ENCODE measurements at regions not wholly inside any gene's neighbourhood (a gene's known extent, or its start where the extent isn't known, plus 50 kb on each side); places are given as distances from the start of the nearest gene placed in this dataset.

DNA sequence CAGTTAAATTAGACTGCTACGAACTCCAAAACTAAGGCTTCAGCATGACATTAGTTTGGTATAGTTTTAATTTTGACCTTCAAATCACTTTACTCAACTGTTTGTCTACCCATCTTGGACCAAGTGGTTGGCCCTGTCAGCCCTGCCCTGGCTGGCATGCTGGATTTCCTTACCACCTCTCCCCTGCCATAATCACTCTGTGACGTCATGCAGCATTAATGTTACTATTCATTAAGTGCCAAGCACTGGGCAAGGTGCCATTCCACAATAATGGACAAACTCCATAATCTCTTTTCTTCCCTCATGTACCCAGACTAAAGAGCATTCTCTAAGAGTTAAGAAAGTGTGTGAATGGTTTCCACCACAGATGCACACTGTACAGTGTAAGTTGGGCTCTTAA lies 277.0 kb upstream of the INTU start:
- TF ChIP-seq EZH2 (IDR thresholded peaks at IDR 0.05; ENCODE audit: borderline replicate concordance, low read depth, low read length, severe bottlenecking) (no peak), POLR2AphosphoS5 (IDR thresholded peaks at IDR 0.05; ENCODE audit: insufficient read depth, low read depth, low read length) (no peak), MYC (IDR thresholded peaks at IDR 0.05; ENCODE audit: low read depth, low read length) (no peak), JUN (IDR thresholded peaks at IDR 0.05; ENCODE audit: borderline replicate concordance, insufficient read depth, insufficient read length, low read depth) (no peak), FOS (IDR thresholded peaks at IDR 0.05; ENCODE audit: borderline replicate concordance, insufficient read depth, low read length) (no peak), GATA2 (IDR thresholded peaks at IDR 0.05; ENCODE audit: insufficient read depth, insufficient read length, low read depth, low read length) (no peak), POLR2A (IDR thresholded peaks at IDR 0.05; ENCODE audit: low read depth, low read length) (no peak)
- TF ChIP-seq, protein P1, sequence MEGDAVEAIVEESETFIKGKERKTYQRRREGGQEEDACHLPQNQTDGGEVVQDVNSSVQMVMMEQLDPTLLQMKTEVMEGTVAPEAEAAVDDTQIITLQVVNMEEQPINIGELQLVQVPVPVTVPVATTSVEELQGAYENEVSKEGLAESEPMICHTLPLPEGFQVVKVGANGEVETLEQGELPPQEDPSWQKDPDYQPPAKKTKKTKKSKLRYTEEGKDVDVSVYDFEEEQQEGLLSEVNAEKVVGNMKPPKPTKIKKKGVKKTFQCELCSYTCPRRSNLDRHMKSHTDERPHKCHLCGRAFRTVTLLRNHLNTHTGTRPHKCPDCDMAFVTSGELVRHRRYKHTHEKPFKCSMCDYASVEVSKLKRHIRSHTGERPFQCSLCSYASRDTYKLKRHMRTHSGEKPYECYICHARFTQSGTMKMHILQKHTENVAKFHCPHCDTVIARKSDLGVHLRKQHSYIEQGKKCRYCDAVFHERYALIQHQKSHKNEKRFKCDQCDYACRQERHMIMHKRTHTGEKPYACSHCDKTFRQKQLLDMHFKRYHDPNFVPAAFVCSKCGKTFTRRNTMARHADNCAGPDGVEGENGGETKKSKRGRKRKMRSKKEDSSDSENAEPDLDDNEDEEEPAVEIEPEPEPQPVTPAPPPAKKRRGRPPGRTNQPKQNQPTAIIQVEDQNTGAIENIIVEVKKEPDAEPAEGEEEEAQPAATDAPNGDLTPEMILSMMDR (IDR thresholded peaks at IDR 0.05; ENCODE audit: extremely low read depth in 1 of 2, insufficient read depth in 1 of 2, low read depth in 1 of 2, low read length in 2 of 2), result no peak
- TF ChIP-seq, protein P2, sequence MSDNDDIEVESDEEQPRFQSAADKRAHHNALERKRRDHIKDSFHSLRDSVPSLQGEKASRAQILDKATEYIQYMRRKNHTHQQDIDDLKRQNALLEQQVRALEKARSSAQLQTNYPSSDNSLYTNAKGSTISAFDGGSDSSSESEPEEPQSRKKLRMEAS (IDR thresholded peaks at IDR 0.05; ENCODE audit: insufficient read depth, insufficient read length), result no peak
- POLR2A ChIA-PET, result no interaction called here
- dilution Hi-C loops (cut with MboI; ENCODE audit: extremely low pct_ligation_motif_present, low sequenced_read_pairs), result no loop called here
- Histone ChIP-seq H3K27me3 (ENCODE audit: control insufficient read depth in 2 of 2, insufficient read depth in 2 of 2, low read length in 2 of 2) (no peaks in the 10 kb centered on the region), H3K9me1 (replicated peaks; ENCODE audit: control insufficient read depth, extremely low read depth, insufficient read depth, low read length) (no peaks in the 10 kb centered on the region), H3K4me2 (ENCODE audit: insufficient read depth, low read length) (no peak overlapping the region), H3K9ac (replicated peaks; ENCODE audit: extremely low read depth, insufficient read depth, low read length) (no peak overlapping the region), H4K20me1 (replicated peaks; ENCODE audit: control insufficient read depth, extremely low read depth, insufficient read depth, low read length) (no peaks in the 10 kb centered on the region), H3K4me1 (ENCODE audit: control insufficient read depth, extremely low read depth, insufficient read depth, low read length) (no peaks in the 10 kb centered on the region), H2AFZ (ENCODE audit: low read depth, low read length) (no peak overlapping the region), H3K79me2 (ENCODE audit: control insufficient read depth, insufficient read depth, low read length) (no peaks in the 10 kb centered on the region), H3K4me3 (replicated peaks in 1 of 3; ENCODE audit: insufficient read depth in 1 of 3, low read depth in 1 of 3, low read length in 3 of 3) (no peak overlapping the region), H3K9me3 (replicated peaks; ENCODE audit: control insufficient read depth, insufficient read depth, low read length) (no peaks in the 10 kb centered on the region), H3K36me3 (ENCODE audit: control insufficient read depth in 2 of 2, extremely low read depth in 1 of 2, insufficient read depth in 2 of 2, low read length in 2 of 2) (no peaks in the 10 kb centered on the region), H3K27ac (ENCODE audit: insufficient read depth, low read depth, low read length) (no peak overlapping the region)
- intact Hi-C loops (cut with micrococcal nuclease), result no loop called here
- no TSS peak for BruUV-seq (replicated peaks)
- DNase-seq (ENCODE audit: low read depth, low spot score) (no peak), FAIRE-seq (no peak)
- CTCF ChIA-PET, result no interaction called here
